Upper lobe of left lung (tissue), 4 donors: ENCODE measurements at regions not wholly inside any gene's neighbourhood (a gene's known extent, or its start where the extent isn't known, plus 50 kb on each side); places are given as distances from the start of the nearest gene placed in this dataset.

ENCODE experiments used
- EP300 ChIP-seq, 4 donors: sonication (generic); formaldehyde crosslinking; IDR thresholded peaks; one replicate each; pipeline ENCODE4 v1.5.1; 2017; ENCODE audit warnings: antibody characterized with exemption in 4 of 4, control low read depth in 2 of 4
- POLR2A ChIP-seq, 4 donors: fragments of 450-650 bp; IDR thresholded peaks; one replicate each; pipeline ENCODE4 v1.5.1; 2016 to 2017; ENCODE audit warnings: antibody characterized with exemption in 4 of 4, mild to moderate bottlenecking in 2 of 4

DNA sequence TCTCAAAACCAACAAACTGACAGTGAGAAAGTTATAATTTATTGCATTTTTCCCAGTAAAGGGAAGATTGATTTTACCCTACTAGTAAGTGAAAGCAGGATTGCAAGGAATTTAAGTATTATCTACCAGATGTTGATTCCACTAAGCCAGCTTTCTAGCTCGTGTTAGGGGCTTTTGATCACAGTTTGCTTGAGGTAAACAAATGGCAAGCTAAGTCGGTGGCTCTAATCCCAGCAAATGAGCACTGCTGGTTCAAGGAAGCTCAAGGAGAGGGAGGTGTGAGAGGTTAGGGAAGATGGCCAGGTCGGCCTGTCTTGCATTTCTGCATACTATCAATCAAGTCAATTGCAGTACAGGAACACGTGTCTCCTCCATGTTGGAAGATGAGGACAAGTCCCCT is 448.7 kb upstream of the POM121L12 start:
- TF ChIP-seq EP300 (IDR thresholded peaks at IDR 0.05) (no peak), POLR2A (IDR thresholded peaks at IDR 0.05) (no peak)
